GM21619 (cell line): ENCODE measurements at regions not wholly inside any gene's neighbourhood (a gene's known extent, or its start where the extent isn't known, plus 50 kb on each side); places are given as distances from the start of the nearest gene placed in this dataset.

Source experiments
- ATAC-seq: cut with Tn5 transposase; IDR thresholded peaks from one replicate; pipeline ENCODE4 v1.9.1; 2021; ENCODE audit not compliant: unreplicated experiment

DNA sequence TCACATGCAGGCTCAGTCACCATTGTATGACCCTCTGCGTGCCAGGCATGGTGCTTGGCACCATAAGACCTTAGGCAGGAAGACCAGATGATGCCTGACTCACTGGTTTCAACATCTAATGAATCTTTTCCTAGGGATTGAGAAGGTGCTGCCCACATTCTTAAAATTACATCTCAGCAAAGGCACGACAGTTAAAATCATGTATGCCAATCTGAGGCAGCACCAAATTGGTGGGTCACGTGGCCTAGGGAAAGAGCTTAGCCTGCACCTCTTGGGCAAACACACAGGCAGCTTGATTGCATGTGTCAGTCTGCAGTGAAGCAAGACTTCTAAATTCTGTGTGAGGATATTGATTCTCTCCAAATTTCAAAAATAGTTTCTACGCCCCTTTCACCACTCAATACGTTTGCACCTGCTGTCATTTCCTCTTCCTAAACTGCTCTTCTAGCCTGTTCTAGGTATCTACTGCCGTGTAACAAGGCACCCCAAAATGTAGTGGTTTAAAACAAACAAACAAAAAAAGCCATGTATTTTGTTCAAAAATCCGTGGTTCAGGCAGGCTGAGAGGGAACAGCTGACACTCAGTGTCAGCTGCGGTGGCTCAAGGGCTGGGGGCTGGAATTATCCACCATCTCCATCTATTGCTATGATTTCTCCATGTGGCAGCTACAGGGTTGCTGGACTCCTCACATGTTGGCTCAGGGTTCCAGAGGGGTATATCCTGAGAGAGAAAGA lies 160.2 kb upstream of the FGGY start:
- no peak for ATAC-seq

DNA sequence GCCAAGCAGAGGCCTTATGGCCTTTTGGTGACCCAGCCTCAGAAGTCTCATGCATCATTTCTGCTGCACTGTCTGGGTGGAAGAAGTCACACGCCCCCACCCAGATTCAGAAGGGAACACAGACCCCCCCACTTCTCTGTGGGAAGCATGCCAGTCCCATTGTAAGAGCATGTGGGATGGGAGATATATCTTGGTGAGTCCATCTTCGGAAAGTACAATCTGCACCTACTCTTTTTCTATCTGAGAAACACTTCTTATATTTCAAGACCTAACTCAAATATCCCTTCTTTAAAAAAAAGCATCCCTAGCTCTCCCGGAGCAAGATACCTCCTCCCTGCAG lies 159.6 kb upstream of the FGGY start:
- no peak for ATAC-seq

DNA sequence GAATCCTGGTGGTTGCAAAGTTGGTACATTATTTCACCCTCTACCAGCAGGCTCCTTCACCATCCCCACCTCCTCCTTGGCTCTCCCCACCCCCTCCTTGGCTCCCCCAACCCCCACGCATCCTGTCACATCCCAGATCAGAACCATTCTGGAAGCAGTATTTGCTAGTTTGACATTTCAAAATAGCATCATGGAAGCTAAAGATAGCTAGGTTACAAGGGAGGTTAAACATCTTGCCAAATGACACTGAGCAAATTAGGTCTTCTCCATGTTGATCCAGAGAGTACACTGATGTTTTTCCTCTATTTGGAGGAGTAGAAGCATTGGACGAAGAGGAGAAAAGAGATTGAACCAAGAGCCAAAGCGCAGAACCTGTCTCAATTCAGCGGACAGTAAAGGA lies 158.9 kb upstream of the FGGY start:
- ATAC-seq = no peak

DNA sequence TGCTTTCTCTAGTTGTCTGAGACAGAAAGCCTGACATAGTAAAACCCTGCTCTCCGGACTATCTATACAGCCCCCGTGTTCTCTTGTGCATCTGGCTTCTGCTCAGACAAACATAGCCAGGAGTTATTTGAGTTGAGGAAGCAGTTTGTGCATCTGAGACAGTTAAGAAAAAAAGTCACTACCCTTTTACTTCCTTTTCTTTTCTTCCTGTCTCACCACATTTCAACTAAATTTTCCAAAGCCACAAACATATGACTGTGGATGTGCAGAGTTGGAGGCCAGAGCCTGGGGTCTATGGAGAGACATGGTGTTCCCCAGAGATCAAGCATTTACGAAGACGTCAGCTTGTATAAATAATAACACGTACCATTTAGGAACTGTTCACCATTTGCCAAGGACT lies 158.5 kb upstream of the FGGY start:
- no peak for ATAC-seq

DNA sequence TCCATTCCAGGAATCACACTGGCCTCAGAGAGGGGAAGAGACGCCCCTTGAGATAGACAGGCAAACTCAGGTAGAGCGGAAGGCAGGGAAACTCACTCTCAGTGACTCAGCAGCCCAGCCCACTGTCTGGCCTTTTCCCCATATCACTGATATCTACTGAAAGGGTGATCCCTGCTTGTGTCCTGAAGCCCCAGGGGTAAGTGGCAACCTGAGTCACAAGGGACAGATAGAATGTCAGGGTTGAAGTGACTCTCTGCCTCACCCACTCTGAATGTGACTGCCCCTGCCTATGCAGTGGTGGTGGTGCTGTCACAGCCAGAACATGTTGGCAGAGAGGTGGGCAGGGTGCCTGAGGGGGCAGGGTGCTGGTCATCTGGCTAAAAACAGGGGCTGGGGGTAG lies 157.5 kb upstream of the FGGY start:
- no peak for ATAC-seq

DNA sequence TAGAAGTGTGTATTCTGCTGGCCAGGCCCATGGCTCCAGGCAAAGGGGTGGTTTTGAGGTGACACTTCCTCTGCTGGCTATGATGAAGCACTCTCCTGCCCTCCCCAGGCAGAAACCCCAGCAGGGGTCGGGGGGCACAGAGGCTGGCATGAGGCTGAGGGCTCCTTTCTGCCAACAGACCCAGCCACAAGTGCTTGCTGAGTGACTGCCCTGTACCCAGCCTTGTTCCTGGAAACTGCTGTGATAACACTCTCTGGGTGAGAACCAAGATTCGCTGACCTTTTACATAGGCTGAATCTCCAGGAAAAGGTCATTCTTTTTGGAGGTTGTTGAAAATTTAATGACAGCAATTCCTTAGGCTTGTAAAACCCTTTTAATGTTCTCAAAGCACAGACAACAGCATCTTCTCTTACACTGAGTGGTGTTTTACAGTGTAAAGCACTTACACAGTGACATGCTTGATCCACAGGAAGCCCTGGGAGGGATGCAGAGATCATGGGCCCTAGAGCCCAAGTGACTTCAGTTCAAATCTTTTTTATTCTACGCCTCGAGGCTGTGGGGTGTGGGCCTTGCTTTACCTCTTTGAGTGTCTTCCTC lies 155.5 kb upstream of the FGGY start:
- ATAC-seq = no peak

DNA sequence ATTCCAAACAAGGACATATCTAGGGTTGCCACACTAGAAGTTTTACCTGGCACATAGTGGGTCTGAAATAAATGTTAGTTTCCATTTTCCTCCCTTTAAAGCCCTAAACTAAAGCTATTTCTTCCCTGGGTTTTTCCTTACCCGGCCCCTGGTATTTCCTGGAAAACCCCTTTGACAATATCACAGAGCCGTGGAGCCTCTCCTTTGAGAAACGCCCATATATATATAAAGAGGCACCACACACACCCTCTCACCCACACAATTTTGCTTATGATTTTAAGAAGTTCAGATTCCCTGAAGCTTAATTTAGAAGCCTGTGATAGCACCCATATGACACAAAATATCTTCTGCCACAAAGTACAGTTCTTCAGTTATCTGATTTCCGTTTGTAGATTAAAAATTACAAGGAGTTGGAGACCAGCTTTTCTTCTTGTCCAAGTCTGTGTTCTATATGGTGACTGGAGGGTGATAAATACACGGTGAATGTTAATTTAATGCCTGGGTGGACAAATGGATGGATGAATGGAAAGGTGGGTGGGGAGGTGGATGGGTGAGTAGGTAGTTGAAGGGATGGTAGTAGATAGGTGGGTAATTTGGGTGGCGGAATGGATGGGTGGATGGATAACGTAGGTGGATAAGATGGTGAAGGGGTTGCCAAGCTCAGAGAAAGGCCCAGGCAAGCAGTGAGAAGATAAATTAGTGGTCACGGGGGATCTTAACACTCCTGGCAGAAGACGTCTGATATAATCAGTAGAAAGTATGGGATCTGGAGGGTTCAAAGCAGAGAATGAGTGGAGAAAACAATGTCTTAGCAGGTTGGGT lies 154.4 kb upstream of the FGGY start:
- no peak for ATAC-seq

DNA sequence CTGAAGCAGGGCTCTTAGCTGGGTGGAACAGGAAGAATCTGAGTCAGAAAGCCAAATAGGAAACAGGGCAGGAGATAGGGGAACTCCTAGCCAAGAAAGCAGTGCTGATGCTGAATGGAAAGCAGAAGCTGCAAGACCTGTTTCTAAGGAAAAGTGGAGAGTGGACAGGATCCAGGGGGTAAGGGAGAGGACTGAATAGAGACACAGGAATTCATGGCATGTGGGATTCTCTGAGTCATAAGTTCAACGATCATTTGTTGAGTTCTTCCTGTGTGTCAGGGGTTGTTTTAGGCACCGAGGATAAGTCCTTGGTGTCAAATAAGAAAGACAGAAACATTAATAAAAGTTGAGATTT lies 153.8 kb upstream of the FGGY start:
- no peak for ATAC-seq

DNA sequence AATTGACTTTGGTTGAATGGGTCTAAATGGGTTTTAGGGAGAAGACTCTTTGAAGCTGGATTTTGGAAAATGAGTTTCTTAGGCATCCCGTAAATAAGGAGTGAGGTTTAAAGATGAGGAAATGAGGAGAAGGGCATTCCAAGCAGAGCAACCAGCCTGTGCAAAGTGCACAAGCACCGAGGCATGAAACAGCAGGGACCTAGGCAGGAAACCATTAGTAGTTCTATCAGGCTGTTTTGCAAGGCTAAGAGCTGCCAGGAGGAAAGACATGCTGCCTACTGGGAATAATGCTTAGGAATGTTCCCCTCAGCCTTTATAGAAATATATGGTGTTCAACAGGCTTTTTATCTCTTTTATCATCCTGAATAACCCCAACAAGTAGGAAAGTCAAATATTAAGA lies 153.1 kb upstream of the FGGY start:
- no peak for ATAC-seq

DNA sequence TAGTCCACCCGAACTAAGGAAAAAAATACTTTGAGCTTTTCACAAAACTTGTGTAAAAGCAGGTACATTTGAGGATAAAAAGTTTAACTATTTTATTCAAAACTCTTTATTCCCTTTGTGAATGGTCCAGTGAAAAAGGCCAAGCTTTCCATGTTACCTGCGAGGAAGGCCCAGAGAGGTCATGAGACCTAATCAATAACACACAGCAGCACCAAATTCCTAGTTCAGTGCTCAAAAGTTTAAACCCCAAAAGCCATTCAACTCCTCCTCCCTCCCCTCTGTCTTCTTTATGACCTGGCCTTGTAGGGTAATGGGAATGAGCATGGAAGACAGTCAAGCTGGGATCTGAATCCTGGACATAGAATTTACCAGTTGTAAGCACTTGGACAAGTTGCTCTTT lies 151.9 kb upstream of the FGGY start:
- ATAC-seq = no peak

DNA sequence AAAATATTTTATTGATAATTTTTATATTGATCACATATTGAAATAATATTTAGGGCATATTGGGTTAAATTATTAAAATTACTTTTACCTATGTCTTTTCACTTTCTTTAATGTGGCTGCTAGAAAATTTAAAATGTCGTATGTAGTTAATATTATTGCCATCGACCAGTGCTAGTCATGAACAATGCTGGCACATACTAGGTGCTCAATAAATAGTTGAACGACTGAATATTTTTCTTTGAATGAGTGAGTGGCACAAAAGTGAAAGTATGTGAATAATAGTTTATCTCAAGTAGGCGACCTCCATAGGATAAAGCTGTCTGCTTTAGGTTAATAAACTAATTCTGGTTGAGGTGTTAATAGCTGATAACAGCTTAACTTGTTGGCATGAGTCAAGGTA lies 150.8 kb upstream of the FGGY start:
- no peak for ATAC-seq

DNA sequence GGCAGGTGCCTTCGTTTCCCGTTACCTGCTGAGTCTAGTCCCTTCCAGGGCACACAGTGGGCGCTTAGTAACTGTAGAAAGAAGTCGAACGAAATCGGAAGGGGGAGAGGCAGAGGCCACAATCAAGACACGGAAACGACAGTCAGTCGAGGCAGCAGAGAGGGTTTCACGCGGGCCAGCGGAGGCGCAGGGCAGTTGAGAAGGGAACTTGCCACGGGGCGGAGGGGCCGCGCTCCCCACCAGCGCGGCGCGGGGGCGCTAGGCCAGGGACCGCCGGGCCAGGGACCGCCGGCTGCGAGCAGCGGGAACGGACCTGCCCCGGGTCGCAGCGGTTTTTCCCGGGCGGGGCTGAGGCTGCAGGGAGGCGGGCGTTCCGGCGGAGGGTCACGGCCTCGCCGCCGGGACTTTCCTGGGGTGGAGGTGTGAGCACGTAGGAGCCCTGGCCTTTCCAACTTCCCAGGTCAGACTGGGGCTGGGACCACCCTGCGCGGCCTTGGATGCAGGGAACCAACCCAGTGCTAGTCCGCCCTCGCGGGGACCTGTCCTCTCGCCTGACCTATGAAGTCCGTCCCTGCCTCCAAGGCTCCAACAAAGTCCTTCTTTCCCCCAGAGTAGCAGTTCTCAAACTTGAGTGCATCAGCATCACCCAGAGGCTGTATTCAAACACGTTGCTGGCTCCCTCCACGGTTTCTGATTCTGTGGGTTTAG lies 150.1 kb upstream of the FGGY start:
- peak; percentile 44 for ATAC-seq

DNA sequence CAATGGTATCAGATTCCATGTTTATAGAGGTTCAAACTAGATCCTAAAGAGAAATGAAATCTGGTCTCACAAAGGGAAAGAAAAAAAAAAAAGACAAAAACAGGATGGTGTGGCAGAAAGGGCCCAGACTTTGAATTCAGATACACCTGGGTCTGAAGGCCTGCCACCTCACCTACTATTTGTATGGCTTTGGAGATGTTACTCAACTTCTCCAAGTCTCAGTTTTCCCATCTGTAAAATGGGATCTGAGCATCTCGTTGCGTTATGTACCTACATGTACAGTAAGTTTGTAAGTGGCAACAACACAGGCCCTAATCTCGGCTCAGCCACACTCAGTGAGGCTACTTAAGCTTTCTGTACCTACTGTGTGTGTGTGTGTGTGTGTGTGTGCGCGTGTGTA lies 147.5 kb upstream of the FGGY start:
- ATAC-seq = no peak

DNA sequence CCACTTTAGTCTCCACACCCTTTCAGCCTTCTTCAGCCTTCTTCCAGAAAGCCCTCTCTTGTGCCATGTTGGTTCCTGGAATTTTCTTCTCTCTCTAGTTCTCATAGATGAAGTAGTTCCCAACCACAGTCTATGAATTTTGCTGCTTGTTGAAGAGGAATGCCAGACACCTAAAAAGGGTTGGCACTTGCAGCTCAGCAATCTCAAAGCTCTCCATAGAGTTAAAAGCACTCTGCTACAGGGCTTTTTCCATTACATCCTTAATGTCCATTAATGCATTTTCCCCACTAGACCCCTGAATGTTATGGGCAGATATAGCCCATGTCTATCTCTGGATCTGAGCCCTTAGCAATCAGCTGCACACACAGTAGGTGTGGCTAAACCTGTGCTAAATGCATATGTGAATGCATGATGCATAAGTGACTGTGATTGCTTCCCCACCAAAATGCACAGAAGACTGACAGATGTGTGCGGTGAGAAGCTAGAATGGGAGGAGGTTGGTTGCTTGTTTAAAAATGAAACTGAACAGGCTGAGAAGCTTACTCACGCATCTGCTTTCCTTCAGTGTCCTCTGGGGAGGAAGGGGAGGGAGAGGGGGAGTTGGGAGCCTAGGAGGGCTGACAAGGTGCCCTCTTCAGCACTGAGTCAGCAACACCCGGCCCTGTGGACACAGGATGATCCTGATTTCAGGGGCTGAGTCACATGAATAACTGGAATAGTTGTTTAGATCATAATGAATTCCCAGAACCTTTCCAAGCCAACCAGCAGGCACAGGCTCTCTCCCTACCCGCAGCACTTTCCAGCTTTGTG lies 146.1 kb upstream of the FGGY start:
- peak; percentile 68 for ATAC-seq

DNA sequence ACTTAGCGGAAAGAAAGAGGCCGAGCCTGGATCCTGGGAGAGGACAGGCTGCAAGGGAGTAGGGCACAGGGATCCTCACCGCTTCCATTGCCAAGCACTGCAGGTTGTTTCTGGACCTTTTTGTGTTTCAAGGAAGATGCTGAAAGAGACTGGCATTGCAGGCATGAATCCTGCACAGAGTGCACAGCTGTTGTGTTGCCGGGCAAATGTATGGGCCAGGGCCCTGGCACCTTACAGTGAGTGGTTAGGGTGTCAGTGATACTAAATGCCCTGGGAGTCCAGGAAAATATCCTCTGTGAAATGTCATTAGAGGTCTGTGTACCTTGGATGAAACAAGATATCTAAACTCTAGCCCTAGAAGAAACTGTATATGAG lies 145.5 kb upstream of the FGGY start:
- ATAC-seq = no peak

DNA sequence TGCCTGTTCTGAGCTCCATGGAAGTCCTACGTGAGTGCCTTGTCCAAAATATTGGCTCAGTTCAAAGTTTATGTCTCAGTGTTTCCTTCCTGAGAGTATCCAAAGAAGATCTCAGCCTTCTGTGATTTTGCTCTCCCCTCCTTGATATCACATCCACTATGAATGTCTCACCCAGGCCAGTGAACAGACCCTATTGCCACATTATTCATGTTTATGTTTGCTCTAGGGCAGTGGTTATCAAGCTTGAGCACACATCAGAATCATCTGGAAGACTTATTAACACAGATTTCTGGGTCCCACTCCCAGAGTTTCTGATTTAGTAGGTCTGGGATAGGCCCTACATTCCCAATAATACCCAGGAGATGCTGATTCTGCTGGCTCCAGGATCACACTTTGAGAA lies 145.0 kb upstream of the FGGY start:
- no peak for ATAC-seq

DNA sequence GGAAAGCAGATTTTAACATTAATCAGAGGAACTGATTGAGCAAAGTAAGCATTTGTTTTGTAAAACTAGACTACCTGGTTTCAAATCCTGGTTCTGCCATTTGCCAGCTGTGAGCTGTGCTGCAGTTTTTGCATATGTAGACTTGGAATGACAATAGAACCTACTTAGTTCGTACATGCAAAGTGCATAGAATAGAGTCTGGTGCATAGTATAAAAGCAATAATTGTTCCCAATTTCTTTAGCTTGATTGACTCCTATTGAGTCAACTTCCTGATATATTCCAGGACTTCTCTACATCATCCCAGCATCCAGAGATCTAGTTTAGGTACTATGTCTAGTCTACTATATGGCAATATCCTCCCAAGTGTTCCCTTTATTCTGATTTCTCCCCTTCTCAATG lies 144.4 kb upstream of the FGGY start:
- ATAC-seq = no peak

DNA sequence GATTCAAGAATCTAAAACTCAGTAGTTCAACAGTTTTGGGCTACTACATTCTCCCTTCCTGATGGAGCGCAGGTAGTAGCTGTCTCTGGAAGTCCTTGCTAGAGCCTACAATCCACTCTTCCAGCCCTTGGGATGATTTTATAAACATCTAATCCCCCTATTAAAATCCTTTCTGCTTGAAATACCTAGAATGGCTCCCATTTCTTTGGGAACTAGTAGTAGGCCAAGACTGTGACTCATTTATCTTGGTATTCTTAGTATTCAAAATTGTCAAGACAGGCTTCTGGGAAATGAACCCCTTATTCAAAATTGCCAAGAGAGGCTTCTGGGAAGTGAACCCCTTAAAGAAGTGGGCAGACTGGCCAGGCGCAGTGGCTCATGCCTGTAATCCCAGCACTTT lies 142.5 kb upstream of the FGGY start:
- no peak for ATAC-seq

DNA sequence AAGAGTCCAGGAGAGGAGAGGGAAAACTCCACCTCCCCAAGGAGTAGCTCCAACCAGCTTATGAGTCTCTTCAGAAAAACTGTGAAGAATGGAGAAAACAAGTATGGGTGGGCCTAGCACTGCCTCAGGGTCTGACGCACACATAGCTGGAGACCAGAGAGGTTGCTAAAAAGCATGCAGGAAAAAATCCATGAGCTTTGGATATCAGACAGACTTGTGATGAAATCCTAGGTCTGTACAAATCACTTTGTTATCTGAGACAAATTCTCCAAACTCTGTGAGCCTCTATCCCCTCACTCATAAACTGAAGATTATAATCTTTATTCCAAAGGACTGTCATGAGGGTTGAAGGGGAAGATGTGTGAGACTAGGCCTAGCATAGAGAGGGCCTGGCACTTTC lies 141.5 kb upstream of the FGGY start:
- ATAC-seq = no peak

DNA sequence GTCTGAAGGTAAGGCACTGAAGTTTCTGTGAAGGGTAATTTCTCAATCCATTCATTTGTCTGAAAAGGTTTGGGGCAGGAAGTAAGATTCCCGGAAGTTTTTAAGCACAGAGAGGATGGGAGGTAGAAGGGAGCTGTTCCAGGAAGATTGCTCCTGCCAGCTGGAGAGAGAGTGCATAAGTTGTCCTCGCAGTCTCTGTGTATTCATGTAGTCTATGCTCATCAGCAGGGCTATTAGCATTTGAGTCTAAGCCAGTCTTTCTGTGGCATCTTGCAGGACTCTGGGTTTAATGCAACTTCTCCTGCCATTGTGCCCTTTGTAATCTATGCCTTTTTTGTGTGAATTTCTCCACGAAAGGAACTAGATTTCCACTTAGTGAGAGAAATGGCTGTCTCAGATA lies 140.8 kb upstream of the FGGY start:
- no peak for ATAC-seq

DNA sequence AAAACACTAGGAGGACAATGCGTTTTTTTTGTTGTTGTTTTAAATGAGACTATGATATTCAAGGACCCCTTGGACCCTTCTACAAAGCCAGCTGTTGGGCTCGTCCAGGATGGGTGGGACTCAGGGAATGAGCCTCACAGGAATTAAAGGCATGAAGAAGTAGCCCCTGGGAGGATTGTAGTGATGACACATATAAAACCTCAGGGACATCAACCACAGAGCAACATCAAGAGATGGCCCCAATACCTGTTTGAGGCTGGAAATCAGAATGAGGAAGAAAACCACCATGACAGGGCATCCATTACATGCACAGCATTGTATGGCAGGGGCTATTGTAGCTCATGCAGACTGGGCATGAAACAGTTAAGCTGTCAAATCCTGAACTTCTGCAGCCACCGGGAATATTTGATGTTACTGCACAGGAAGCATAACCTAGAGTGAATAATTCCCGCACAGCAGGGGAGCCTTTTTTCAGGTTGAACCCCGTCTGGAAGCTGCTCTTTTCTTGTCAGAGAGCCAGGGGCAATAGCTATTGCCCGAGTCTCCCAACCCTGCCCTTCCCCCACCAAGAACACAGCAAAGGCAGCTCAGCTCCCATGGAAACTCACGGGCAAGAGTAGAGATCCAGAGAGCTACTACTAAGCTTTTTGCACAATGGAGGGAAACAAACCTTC lies 140.2 kb upstream of the FGGY start:
- no peak for ATAC-seq
